GM18951 (cell line): ENCODE measurements at regions not wholly inside any gene's neighbourhood (a gene's known extent, or its start where the extent isn't known, plus 50 kb on each side); places are given as distances from the start of the nearest gene placed in this dataset.
"Not testable (repeated sequence)": the region's sequence is repeated elsewhere in the genome, so short reads cannot be mapped to it uniquely, and the experiment has no call there.

ENCODE experiments used
- POLR2A ChIP-seq: IDR thresholded peaks from 4 replicates; pipeline ENCODE4 v1.6.1; 2011; ENCODE audit warnings: mild to moderate bottlenecking; ENCODE audit not compliant: insufficient read length, insufficient read depth; ENCODE audit errors: extremely low read depth
- in situ Hi-C: fragments of 300-500 bp; cut with MboI; formaldehyde crosslinking; loops from one replicate; pipeline ENCODE4 v1.12.0; 2022; ENCODE audit warnings: low sequenced_read_pairs, mixed read lengths, inconsistent platforms; ENCODE audit not compliant: unreplicated experiment

- no peak for TF ChIP-seq POLR2A
- in situ Hi-C loops = no loop called here
These were observed 307.3 kb downstream of the SV2B start for GRCh38 chr15:91407269-91407889.

- TF ChIP-seq POLR2A = no peak
- in situ Hi-C loops = no loop called here
These were observed 308.5 kb downstream of the SV2B start for GRCh38 chr15:91408476-91409076.

- TF ChIP-seq POLR2A = no peak
- in situ Hi-C loops = no loop called here
These were observed 309.3 kb downstream of the SV2B start for GRCh38 chr15:91409387-91409786.

- in situ Hi-C loops = no loop called here
- no peak for TF ChIP-seq POLR2A
These were observed 311.5 kb downstream of the SV2B start for GRCh38 chr15:91411586-91411985.

- in situ Hi-C loops = no loop called here
- TF ChIP-seq POLR2A = no peak
These were observed 312.3 kb downstream of the SV2B start for GRCh38 chr15:91412138-91412928.

GRCh38 chr15:91413142-91413541, 313.1 kb downstream of the SV2B start:
- in situ Hi-C loops = no loop called here
- TF ChIP-seq POLR2A = no peak

- TF ChIP-seq POLR2A = no peak
- in situ Hi-C loops = no loop called here
These were observed 314.1 kb downstream of the SV2B start for GRCh38 chr15:91414124-91414523.

GRCh38 chr15:91415258-91415657, 315.2 kb downstream of the SV2B start:
- in situ Hi-C loops = not testable (repeated sequence)

- TF ChIP-seq POLR2A = no peak
- in situ Hi-C loops = no loop called here
These were observed 320.6 kb downstream of the SV2B start for GRCh38 chr15:91420689-91421088.

GRCh38 chr15:91422797-91423196, 322.7 kb downstream of the SV2B start:
- no peak for TF ChIP-seq POLR2A
- in situ Hi-C loops = no loop called here

GRCh38 chr15:91424001-91424400, 323.9 kb downstream of the SV2B start:
- in situ Hi-C loops = no loop called here

GRCh38 chr15:91426412-91426811, 326.4 kb downstream of the SV2B start:
- TF ChIP-seq POLR2A = no peak
- in situ Hi-C loops = no loop called here

More at GRCh38 chr15:91424001-91424400, 323.9 kb downstream of the SV2B start:
- no peak for TF ChIP-seq POLR2A

GRCh38 chr15:91429973-91430372, 329.9 kb downstream of the SV2B start:
- TF ChIP-seq POLR2A = no peak
- in situ Hi-C loops = no loop called here
